Liver (tissue), 8 donors: ENCODE measurements at regions not wholly inside any gene's neighbourhood (a gene's known extent, or its start where the extent isn't known, plus 50 kb on each side); places are given as distances from the start of the nearest gene placed in this dataset.

Source experiments
- DNase-seq: peaks from one replicate; pipeline ENCODE4 v3.0.0-alpha.2; 2017; ENCODE audit warnings: low spot score
- H3K27ac ChIP-seq, 2 donors: one replicate each; pipeline ENCODE4 v1.7.0; 2013; ENCODE audit warnings: inconsistent platforms in 2 of 2, low read length in 2 of 2, control low read depth in 1 of 2, low read depth in 1 of 2, mild to moderate bottlenecking in 1 of 2
- H3K27me3 ChIP-seq, 4 donors: one replicate each; pipeline versions ENCODE4 v1.6.1 to v1.7.0; 2013; ENCODE audit warnings: low read length in 3 of 4, inconsistent platforms in 1 of 4, mild to moderate bottlenecking in 1 of 4, moderate library complexity in 1 of 4; ENCODE audit not compliant: control insufficient read depth in 4 of 4, insufficient read depth in 4 of 4
- H3K36me3 ChIP-seq, 4 donors: one replicate each; pipeline versions ENCODE4 v1.6.1 to v1.7.0; 2013; ENCODE audit warnings: low read length in 3 of 4, mild to moderate bottlenecking in 3 of 4, low read depth in 1 of 4, moderate library complexity in 1 of 4; ENCODE audit not compliant: control insufficient read depth in 4 of 4, insufficient read depth in 3 of 4
- H3K4me1 ChIP-seq, 4 donors: one replicate each; pipeline versions ENCODE4 v1.6.1 to v1.7.0; 2013; ENCODE audit warnings: low read length in 3 of 4, mild to moderate bottlenecking in 3 of 4, moderate library complexity in 1 of 4; ENCODE audit not compliant: control insufficient read depth in 4 of 4, insufficient read depth in 4 of 4
- H3K4me3 ChIP-seq, 3 donors: one replicate each; pipeline versions ENCODE4 v1.6.1 to v1.7.0; 2013; ENCODE audit warnings: low read length in 3 of 3, control low read depth in 1 of 3, low read depth in 1 of 3, mild to moderate bottlenecking in 1 of 3
- H3K9ac ChIP-seq, 2 donors: one replicate each; pipeline ENCODE4 v1.7.0; 2013; ENCODE audit warnings: low read length in 2 of 2, mild to moderate bottlenecking in 2 of 2, moderate library complexity in 2 of 2, control low read depth in 1 of 2, low read depth in 1 of 2
- H3K9me3 ChIP-seq, 4 donors: one replicate each; pipeline versions ENCODE4 v1.6.1 to v1.7.0; 2013; ENCODE audit warnings: low read length in 3 of 4; ENCODE audit not compliant: control insufficient read depth in 4 of 4
- ATF3 ChIP-seq: IDR thresholded peaks from 2 replicates; pipeline ENCODE4 v1.6.1; 2016; ENCODE audit warnings: antibody characterized with exemption
- CTCF ChIP-seq: fragments of 150-350 bp; IDR thresholded peaks from 2 replicates; pipeline ENCODE4 v1.5.1; 2017; ENCODE audit warnings: improper control_type of control experiment, low read depth, low read length; ENCODE audit not compliant: missing input control
- EGR1 ChIP-seq, 2 donors: IDR thresholded peaks; 2 replicates each; pipeline ENCODE4 v1.6.1; 2016 to 2018; ENCODE audit warnings: antibody characterized with exemption in 2 of 2, low read depth in 2 of 2
- FOXA2 ChIP-seq: IDR thresholded peaks from 2 replicates; pipeline ENCODE4 v1.6.1; 2016; ENCODE audit warnings: antibody characterized with exemption
- GABPA ChIP-seq, 2 donors: IDR thresholded peaks in 1 of 2; conservative IDR thresholded peaks in 1 of 2; 2 replicates each; pipeline ENCODE4 v1.6.1; 2016; ENCODE audit warnings: antibody characterized with exemption in 2 of 2, mild to moderate bottlenecking in 1 of 2, moderate library complexity in 1 of 2
- HNF4A ChIP-seq, 2 donors: conservative IDR thresholded peaks; 2 replicates each; pipeline ENCODE4 v1.6.1; 2016; ENCODE audit warnings: antibody characterized with exemption in 2 of 2, mild to moderate bottlenecking in 2 of 2
- HNF4G ChIP-seq: IDR thresholded peaks from 2 replicates; pipeline ENCODE4 v1.6.1; 2016; ENCODE audit warnings: antibody characterized with exemption
- JUND ChIP-seq, 2 donors: IDR thresholded peaks; 2 replicates each; pipeline ENCODE4 v1.6.1; 2016; ENCODE audit warnings: antibody characterized with exemption in 2 of 2
- MAX ChIP-seq: IDR thresholded peaks from 2 replicates; pipeline ENCODE4 v1.6.1; 2016; ENCODE audit warnings: antibody characterized with exemption
- NR2F2 ChIP-seq: IDR thresholded peaks from 2 replicates; pipeline ENCODE4 v1.6.1; 2016; ENCODE audit warnings: antibody characterized with exemption
- RAD21 ChIP-seq, 2 donors: IDR thresholded peaks; 2 replicates each; pipeline ENCODE4 v1.6.1; 2016; ENCODE audit warnings: antibody characterized with exemption in 2 of 2, mild to moderate bottlenecking in 2 of 2
- REST ChIP-seq: IDR thresholded peaks from 2 replicates; pipeline ENCODE4 v1.6.1; 2016; ENCODE audit warnings: antibody characterized with exemption, mild to moderate bottlenecking
- RXRA ChIP-seq, 2 donors: IDR thresholded peaks; 2 replicates each; pipeline ENCODE4 v1.6.1; 2017 to 2018; ENCODE audit warnings: antibody characterized with exemption in 2 of 2, mild to moderate bottlenecking in 1 of 2
- TAF1 ChIP-seq: conservative IDR thresholded peaks from 2 replicates; pipeline ENCODE4 v1.6.1; 2016; ENCODE audit warnings: antibody characterized with exemption, mild to moderate bottlenecking
- YY1 ChIP-seq: IDR thresholded peaks from 2 replicates; pipeline ENCODE4 v1.6.1; 2016; ENCODE audit warnings: antibody characterized with exemption, mild to moderate bottlenecking
- ZBTB33 ChIP-seq: IDR thresholded peaks from 2 replicates; pipeline ENCODE4 v1.6.1; 2016; ENCODE audit warnings: antibody characterized with exemption
- WGBS: extraction: QIAGEN DNeasy Blood & Tissue Kit; methylation state at CpG from one replicate; pipeline ENCODE4 v1.1.7; 2013; 5-methylcytosine and 5-hydroxymethylcytosine counted together
- donor health status: healthy.
- donor health status: healthy.
- donor health status: healthy.
- donor health status: healthy.
- donor health status: healthy.

- no peak for TF ChIP-seq TAF1
- TF ChIP-seq ZBTB33, result no peak
- no peak for TF ChIP-seq FOXA2
- no peak for TF ChIP-seq YY1
- TF ChIP-seq EGR1 (IDR thresholded peaks at IDR 0.05; ENCODE audit: low read depth in 2 of 2), result no peak
- Histone ChIP-seq H3K36me3 (no peaks in the 10 kb centered on the region), H3K4me1 (no peaks in the 10 kb centered on the region), H3K4me3 (no peak overlapping the region), H3K27ac (no peak overlapping the region), H3K9me3 (no peaks in the 10 kb centered on the region), H3K27me3 (no peaks in the 10 kb centered on the region), H3K9ac (no peak overlapping the region)
- WGBS, result 54% methylated on average over 4 of the region's 4 CpGs
- no peak for DNase-seq
Observed at GRCh38 chr5:17735761-17736160, 101.5 kb downstream of the TAF11L14 start.

GRCh38 chr5:17737092-17737491, 102.8 kb downstream of the TAF11L14 start:
- Histone ChIP-seq H3K9me3 (no peaks in the 10 kb centered on the region), H3K9ac (no peak overlapping the region), H3K4me1 (no peaks in the 10 kb centered on the region), H3K27ac (no peak overlapping the region), H3K36me3 (no peaks in the 10 kb centered on the region), H3K4me3 (no peak overlapping the region), H3K27me3 (no peaks in the 10 kb centered on the region)
- 80% methylated on average over 2 of the region's 2 CpGs for WGBS
- DNase-seq, result no peak
- TF ChIP-seq MAX (no peak), RAD21 (IDR thresholded peaks at IDR 0.05) (no peak), HNF4A (conservative IDR thresholded peaks at IDR 0.05) (no peak), JUND (IDR thresholded peaks at IDR 0.05) (no peak), HNF4G (no peak), TAF1 (no peak), ATF3 (no peak), EGR1 (IDR thresholded peaks at IDR 0.05; ENCODE audit: low read depth in 2 of 2) (no peak), NR2F2 (no peak), CTCF (no peak), REST (no peak), RXRA (IDR thresholded peaks at IDR 0.05) (no peak), GABPA (IDR thresholded peaks at IDR 0.05 in 1 of 2, conservative IDR thresholded peaks at IDR 0.05 in 1 of 2) (no peak)
